ENCODE measurements at regions not wholly inside any gene's neighbourhood (a gene's known extent, or its start where the extent isn't known, plus 50 kb on each side); places are given as distances from the start of the nearest gene placed in this dataset.

GRCh38 chr14:104343690-104344640 lies 205.6 kb downstream of the KIF26A start:
- Mint-ChIP-seq H3K4me1 (ENCODE audit: low read depth, unreplicated experiment) (peaks cover 2% of the 10 kb centered on the region), H3K27me3 (ENCODE audit: unreplicated experiment) (peaks cover 6% of the 10 kb centered on the region)
- no peak for DNase-seq

GRCh38 chr14:104344818-104345620 lies 206.6 kb downstream of the KIF26A start:
- Mint-ChIP-seq H3K4me1 (ENCODE audit: low read depth, unreplicated experiment) (peaks cover 2% of the 10 kb centered on the region), H3K27ac (ENCODE audit: unreplicated experiment) (no peak overlapping the region), H3K36me3 (ENCODE audit: unreplicated experiment) (peaks cover 8% of the 10 kb centered on the region), H3K27me3 (ENCODE audit: unreplicated experiment) (peaks cover 9% of the 10 kb centered on the region), H3K4me3 (ENCODE audit: unreplicated experiment) (no peak overlapping the region), H3K9me3 (ENCODE audit: unreplicated experiment) (no peaks in the 10 kb centered on the region)
- TF ChIP-seq CTCF (IDR thresholded peaks at IDR 0.05; ENCODE audit: partially characterized antibody, unreplicated experiment): no peak
- no peak for DNase-seq

More at GRCh38 chr14:104343690-104344640, 205.6 kb downstream of the KIF26A start:
- no peak overlapping the region for H3K27ac Mint-ChIP-seq (ENCODE audit: unreplicated experiment)
- H3K9me3 Mint-ChIP-seq (ENCODE audit: unreplicated experiment): no peaks in the 10 kb centered on the region
- TF ChIP-seq CTCF (IDR thresholded peaks at IDR 0.05; ENCODE audit: partially characterized antibody, unreplicated experiment): no peak
- no peak overlapping the region for H3K4me3 Mint-ChIP-seq (ENCODE audit: unreplicated experiment)
- peaks cover 8% of the 10 kb centered on the region for H3K36me3 Mint-ChIP-seq (ENCODE audit: unreplicated experiment)

GRCh38 chr14:104345621-104346462 lies 207.5 kb downstream of the KIF26A start:
- Mint-ChIP-seq H3K9me3 (ENCODE audit: unreplicated experiment) (no peaks in the 10 kb centered on the region), H3K4me3 (ENCODE audit: unreplicated experiment) (no peak overlapping the region), H3K4me1 (ENCODE audit: low read depth, unreplicated experiment) (peaks cover 2% of the 10 kb centered on the region), H3K36me3 (ENCODE audit: unreplicated experiment) (peaks cover 8% of the 10 kb centered on the region), H3K27ac (ENCODE audit: unreplicated experiment) (no peak overlapping the region), H3K27me3 (ENCODE audit: unreplicated experiment) (peaks cover 9% of the 10 kb centered on the region)
- TF ChIP-seq CTCF (IDR thresholded peaks at IDR 0.05; ENCODE audit: partially characterized antibody, unreplicated experiment): no peak
- DNase-seq: no peak

- no peaks in the 10 kb centered on the region for H3K9me3 Mint-ChIP-seq (ENCODE audit: unreplicated experiment)
- peaks cover 8% of the 10 kb centered on the region for H3K36me3 Mint-ChIP-seq (ENCODE audit: unreplicated experiment)
- H3K27me3 Mint-ChIP-seq (ENCODE audit: unreplicated experiment): peaks cover 9% of the 10 kb centered on the region
Observed at GRCh38 chr14:104346608-104347007, 208.2 kb downstream of the KIF26A start.

More at GRCh38 chr14:104346608-104347007, 208.2 kb downstream of the KIF26A start:
- Mint-ChIP-seq H3K4me1 (ENCODE audit: low read depth, unreplicated experiment) (peaks cover 2% of the 10 kb centered on the region), H3K27ac (ENCODE audit: unreplicated experiment) (no peak overlapping the region), H3K4me3 (ENCODE audit: unreplicated experiment) (no peak overlapping the region)
- DNase-seq: no peak
- TF ChIP-seq CTCF (IDR thresholded peaks at IDR 0.05; ENCODE audit: partially characterized antibody, unreplicated experiment): no peak

All from glutamatergic neuron (in vitro differentiated cells).